Activated naive CD4-positive, alpha-beta T cell (primary cell): ENCODE measurements at regions not wholly inside any gene's neighbourhood (a gene's known extent, or its start where the extent isn't known, plus 50 kb on each side); places are given as distances from the start of the nearest gene placed in this dataset.
"Not testable (repeated sequence)": the region's sequence is repeated elsewhere in the genome, so short reads cannot be mapped to it uniquely, and the experiment has no call there.

Source experiments
- DNase-seq, 4 experiments: peaks; one replicate each; lab custom pipeline; 2025; lab: John Stamatoyannopoulos, UW

DNA sequence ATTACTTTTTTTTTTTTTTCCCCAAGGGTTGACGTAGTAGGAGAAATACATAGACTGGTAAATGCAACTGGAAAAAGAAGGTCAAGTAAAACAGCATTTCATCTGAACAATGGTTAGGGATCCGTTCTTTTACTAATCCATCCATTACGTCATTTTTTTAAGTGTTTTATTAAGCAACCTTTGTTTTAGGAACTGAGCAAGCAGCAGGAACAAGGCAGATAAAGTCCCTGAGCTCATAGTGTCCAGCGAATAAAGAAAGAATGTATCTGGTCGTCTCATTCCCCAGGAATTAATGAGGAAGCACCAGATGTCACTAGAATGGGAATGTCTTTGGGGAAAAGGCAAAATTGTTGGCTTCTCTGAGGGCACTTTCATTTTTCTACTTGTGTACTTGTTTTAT is 842.4 kb downstream of the TDRD15 start:
- DNase-seq, result no peak

DNA sequence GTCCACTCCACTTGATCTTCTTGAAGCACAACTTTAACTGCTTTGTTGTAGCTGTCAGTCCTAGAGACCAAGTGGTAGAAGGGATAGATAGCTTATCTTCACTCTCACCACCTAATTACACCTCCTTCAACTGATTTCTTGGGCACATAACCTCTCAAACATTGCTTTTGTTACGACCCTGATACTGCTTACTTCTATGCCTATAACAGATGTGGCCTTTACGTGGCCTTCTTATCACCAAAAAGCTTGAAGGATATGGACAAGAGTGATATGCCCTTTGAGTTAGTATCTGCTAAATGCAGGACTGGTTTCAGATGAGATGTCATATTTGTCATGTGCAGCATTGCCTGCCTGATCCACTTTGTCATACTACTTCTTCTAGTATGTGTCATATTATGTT is 847.2 kb downstream of the TDRD15 start:
- no peak for DNase-seq

DNA sequence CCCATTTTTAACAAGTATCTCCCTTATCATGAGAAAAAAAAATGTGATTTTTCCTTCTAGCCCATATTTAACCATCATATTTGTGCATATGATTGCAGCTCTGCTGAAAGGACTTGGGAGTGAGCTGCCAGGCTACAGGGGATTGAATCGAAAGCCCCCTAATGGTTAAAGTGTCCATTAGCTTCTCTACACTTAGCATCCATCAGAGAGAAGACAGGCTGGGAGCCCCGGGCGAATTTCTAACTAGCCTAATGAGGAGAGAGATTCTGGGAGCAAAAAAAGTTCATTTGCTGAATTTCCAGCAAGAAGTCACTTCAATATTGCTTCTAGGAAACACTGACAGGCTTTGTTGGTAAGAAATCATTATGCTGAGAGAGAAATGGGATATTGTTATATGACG is 848.8 kb downstream of the TDRD15 start:
- DNase-seq, result no peak

DNA sequence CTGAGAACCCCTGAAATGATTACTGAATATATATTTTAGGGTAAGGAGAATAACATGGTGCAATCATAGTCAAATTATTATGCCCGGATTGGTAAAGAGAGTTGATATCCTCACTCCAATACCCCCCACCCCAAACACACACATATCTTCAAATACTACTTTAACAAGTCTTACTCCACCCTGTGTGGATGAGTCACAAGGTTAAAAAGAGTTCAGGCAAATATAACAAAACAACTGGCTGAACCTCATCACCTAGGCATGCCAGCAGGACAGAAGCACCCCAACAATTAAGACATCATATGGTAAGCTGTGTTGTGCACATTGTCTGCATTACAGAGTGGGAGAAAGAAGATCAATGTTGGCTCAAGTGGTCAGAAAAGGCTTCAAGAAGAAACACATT is 857.4 kb downstream of the TDRD15 start:
- no peak for DNase-seq

DNA sequence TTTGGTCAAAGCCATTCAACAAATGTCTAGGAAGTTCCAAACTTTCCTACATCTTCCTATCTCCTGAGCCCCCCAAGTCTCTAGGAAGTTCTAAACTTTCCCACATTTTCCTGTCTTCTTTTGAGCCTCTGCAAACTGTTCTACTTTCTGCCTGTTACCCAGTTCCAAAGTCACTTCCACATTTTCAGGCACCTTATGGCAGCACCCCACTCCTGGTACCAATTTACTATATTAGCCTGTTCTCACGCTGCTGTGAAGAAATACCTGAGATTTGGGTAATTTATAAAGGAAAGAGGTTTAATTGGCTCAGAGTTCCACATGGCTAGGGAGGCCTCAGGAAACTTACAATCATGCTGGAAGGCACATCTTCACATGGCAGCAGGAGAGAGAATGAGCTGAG is 869.2 kb downstream of the TDRD15 start:
- no peak for DNase-seq

GRCh38 chr2:21996339-21996738 is 872.6 kb downstream of the TDRD15 start:
- no peak for DNase-seq

- DNase-seq, result no peak
Measured at GRCh38 chr2:21999522-21999921, 875.8 kb downstream of the TDRD15 start.

DNA sequence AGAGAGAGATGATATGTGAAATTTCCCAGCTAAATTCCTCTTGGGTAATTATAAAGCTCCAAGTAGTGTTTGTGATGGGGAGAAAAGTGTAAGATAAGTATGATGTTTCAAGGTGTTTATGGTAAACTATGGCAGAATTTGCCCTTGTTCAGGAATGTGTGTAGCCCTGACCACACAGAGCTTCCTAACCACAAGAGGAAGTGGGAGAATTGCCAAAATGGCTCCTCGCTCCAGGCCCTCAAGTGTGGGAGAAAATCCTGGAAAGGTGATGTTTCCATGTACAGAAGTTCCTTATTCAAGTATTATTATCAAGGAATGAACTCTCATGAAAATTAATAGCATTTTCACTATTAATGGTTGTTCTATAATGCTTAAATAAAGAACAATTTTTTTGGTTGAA is 878.3 kb downstream of the TDRD15 start:
- no peak for DNase-seq

DNA sequence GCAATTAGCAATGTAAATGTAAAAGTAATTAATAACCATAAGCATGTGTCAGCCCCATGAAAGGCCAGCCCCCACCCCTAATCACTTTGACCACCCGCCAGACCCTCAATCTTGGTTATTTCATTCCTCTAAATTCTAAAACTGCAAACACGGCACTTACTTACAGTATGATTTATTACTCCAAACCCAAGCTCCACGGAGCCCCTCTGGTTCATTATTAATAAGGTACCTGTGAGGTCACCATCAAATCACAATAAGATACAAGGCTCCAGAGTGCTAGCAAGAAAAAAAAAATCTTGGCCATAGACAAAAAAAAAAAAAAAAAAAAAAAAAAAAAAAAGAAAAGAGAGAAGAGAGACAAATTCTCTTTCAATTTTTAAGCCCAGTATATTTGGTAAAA is 879.5 kb downstream of the TDRD15 start:
- DNase-seq, result no peak

DNA sequence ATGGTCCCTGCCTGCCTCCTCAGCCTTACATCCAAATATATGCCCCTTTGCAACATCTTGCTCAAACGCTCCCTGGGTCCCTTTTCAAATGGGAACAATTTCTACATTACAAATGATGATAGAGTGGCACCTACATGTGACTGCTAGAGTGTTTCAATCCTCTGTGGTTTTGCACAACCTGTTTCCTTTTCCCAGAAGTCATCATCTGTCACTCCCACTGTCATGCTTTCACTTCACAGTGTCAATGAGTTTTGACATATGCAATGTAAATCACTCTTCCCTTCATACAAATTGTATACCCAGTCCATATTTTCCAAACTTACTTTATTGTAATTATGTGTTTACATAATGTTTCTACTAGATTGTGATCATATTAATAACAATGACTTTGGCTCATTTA is 887.3 kb downstream of the TDRD15 start:
- DNase-seq, result no peak

DNA sequence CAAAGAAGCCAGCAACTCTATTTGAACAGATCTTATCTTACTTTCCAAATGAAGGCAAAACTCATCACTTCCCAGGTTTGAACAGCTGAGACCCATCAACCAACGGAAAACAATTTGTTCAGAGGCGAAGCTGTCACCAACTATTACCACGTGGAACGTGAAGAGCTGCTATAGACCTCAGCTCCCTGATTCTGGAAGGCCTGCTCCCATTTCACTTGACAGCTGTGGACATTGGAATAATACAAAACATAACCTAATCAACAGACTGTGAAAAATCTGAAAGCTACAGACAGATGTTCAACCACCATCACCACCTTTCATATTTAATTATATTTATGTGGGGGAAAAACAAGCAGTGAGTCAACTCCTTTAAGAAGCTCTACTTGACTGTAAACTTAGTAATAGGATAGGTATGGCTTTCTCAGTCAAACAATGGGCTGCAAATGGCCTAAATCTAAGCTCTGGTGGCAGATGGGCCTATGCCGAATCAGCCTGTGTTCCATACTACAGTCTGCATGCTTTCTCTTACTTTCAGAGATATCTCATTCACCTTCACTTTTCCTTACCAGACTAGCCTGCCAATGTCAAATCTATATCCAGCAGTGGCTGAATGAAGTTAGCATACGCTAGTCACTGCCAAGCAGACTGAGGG is 896.4 kb downstream of the TDRD15 start:
- DNase-seq, result no peak

DNA sequence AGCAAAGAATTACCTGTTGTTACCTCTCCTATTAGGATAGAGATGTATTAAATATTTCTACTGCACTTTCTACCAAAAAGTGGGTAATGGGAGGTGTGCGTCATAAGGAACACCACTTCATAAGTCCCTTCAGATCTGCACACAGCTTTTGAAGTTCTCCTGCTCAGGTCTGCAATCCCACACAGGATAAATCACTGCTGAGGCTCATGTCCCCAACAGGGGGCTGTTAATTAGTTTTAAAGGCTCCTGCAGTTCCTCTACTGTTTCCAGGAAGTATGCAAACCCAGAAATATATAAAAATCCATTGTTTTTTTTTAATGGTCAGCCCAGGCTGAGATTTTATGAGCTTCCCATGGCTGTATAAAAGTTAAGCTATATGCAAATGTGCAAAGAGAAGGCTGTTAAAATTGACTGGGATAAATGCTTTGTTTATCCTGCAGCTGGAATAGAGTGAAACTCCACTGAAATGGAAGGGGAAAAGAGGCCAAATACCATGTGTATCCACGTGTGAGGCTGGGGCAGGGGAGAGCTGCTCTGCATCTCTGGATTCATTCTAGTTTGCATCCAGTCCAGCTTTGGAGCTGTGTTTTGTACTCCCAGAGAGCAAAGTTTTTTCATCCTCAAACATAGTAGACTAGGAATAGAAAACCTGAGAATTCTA is 903.7 kb downstream of the TDRD15 start:
- DNase-seq, result no peak

- no peak for DNase-seq
Measured at GRCh38 chr2:22035361-22035830, 911.6 kb downstream of the TDRD15 start.

GRCh38 chr2:22037274-22037673 is 913.5 kb downstream of the TDRD15 start:
- DNase-seq, result no peak

GRCh38 chr2:22043784-22044183 is 920.0 kb downstream of the TDRD15 start:
- DNase-seq, result no peak

DNA sequence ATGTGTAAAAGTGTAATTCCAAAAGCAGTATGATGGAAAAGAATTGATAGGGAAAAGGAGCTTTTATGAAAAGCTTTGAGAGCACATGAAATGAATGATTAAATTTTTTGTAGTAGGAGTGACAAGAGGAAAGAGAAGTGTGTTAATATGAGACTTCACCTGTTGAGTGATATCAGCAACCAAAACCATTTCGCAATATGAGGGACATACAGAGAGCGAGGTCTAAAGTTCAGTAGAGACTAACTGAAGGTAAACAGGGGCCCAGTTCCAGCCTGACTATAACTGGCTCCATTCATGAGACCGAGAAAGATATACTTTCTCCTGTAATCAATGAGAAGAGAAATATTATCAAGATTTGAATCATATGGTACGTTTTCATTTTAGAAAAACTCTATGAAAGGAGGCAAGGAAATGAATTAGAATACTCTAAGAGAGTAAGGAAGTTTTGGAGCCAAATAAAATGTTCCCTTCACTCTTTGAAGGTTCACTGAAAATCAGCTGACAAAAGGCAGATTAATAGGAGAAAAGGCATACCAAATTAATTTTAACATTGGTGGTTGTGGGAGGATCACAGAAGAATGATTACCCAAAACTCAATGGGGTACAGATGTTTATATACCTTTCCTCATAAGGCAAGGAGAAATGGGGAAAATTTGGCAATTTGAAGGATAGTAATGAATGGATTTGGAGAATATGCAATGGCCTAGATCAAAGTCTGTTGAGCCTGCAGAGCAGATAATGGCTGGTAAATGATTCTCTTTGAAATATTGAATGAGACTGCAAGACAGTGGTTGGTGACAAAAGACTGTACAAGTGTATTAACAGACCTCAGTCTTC is 932.2 kb downstream of the TDRD15 start:
- DNase-seq, result no peak

GRCh38 chr2:22056621-22057132 is 932.9 kb downstream of the TDRD15 start:
- DNase-seq, result no peak

- DNase-seq, result no peak
Measured at GRCh38 chr2:22062679-22063078, 938.9 kb downstream of the TDRD15 start.

GRCh38 chr2:22076454-22076853 is 952.7 kb downstream of the TDRD15 start:
- DNase-seq, result no peak

DNA sequence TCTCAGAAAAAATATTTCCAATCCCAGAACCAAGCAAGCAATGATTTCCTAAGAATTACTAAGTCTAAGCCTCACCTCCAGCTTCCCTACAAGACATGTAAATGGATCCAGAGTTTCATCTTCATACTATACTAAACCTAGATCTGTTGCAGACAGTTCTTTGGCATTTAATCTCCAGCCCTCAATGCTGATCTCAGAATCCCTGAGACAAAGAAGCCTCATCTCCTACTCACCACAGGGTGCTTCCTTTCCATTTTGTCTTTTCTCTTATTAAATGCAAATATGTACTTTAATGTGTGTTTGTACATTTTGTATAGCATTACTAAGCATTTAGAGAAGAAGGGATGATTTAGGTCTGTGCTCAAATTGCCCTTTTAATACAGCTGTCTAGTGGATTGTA is 954.9 kb downstream of the TDRD15 start:
- DNase-seq, result no peak

DNA sequence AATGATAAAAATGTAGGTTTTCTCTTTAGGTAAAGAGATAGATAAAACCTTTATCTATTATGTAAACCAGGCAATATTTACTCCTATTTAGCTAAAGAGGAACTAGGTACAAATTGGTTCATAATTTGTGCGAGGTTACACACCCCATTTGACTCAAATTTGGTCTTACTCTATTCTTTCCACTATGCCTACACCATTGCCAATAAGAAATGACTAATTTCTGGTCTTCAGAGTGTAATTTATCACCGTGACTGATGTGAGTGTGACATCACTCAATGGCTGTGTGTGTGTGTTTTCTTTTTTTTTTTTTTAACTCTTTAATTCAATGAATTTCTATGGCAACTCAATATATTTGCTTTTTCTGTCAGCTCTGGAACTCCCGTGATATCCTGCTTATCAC is 955.8 kb downstream of the TDRD15 start:
- DNase-seq, result no peak

- no peak for DNase-seq
Measured at GRCh38 chr2:22086726-22087125, 963.0 kb downstream of the TDRD15 start.

- not testable (repeated sequence) for DNase-seq
Measured at GRCh38 chr2:22103617-22104016, 979.8 kb downstream of the TDRD15 start.
